NAMALWA (cell line): ENCODE measurements at regions not wholly inside any gene's neighbourhood (a gene's known extent, or its start where the extent isn't known, plus 50 kb on each side); places are given as distances from the start of the nearest gene placed in this dataset.

Experiments used
- DNase-seq: peaks from one replicate; pipeline ENCODE4 v3.0.0-alpha.2; 2015; ENCODE audit warnings: low spot score

DNA sequence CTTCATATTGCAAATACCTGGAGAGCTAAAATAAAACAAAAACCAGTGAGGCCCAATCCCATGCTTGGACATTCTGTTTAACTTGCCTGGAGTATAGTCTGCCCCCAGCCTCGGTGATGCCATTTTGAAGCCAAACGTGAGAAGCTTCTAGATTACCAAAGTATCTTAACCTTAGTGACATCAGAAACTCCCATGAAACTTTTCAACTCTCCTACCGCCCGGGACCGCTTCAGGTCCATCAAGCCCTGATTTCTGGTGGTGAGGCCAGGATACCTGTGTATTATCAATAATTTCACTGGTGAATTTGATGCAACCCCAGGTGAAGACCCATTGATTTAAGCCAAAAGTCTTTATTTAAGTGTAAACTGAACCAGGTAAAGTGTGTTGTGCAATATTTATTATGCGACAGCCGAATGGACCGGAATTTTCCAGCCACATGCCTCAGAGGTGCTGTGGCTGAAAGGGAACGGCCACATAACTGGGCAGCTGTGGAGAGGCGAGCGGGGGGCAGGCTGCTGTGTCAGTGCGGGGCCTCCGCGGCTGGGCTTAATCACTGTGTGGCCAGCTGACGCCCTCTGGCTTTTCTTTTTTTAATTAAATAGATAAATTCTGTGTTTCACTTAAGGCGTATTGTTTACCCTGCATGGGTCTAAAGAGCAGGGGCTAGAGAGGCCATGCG is 385.5 kb upstream of the B3GAT1 start:
- DNase-seq: no peak

DNA sequence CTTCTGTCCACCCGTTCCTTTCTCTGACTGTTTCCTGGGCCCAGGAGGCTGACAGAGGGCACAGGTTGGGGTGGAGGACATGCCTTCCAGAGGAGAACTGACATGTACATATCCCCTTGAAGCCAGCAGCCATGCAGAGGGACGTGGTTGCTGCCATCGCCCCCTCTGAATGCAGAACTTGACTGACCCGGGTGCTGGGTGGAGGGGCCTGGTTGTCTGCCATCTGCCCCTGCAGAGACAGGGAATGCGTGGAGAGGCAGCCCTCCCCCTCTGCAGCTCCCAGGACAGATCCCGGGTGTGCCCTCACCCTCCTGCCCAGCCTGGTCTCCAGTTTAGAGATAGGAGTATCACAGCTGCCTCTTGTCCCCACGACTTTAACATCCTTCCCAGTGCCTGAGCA is 383.0 kb upstream of the B3GAT1 start:
- no peak for DNase-seq

DNA sequence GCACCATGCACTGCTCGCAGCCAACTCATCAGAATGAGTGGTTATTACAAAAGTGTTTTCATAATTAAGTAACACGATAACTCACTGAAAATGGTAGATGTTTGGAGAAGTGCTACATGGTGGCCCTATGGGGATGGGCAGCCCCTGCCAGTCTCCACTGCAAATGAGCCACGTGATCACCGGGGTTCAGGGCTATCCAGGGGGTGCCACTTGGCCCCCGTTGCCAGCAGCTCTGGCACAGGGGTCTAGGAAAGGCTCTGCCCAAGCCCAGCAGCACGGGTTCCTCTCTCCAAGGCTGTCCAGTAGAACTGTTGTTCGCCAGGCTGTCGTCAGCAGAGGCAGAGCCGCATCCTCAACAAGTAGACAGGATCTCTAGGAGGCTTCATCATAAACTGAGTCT is 382.1 kb upstream of the B3GAT1 start:
- no peak for DNase-seq

DNA sequence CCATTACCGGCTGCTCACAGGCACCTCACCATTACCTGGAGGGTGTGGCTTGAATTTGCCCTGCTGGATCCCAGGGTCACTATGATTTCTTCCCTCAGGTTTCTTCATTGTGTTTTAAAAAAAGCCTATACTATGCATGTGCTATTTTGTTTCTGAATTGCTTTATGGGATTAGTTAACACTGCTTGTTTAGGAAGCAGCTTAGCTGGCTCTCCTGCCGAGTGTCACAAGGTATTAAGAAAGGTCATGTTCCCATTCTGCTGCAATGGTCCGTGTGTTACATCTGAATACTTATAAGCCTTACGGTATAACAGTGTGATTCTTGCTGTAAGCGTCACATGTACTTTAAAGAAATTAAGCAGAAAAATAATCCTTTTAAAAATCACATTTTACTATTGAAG is 380.6 kb upstream of the B3GAT1 start:
- DNase-seq: no peak

- DNase-seq: no peak
Observed at GRCh38 chr11:134792044-134792443, 380.0 kb upstream of the B3GAT1 start.

- DNase-seq: no peak
Observed at GRCh38 chr11:134791102-134791501, 379.1 kb upstream of the B3GAT1 start.

- no peak for DNase-seq
Observed at GRCh38 chr11:134789104-134789503, 377.1 kb upstream of the B3GAT1 start.

- no peak for DNase-seq
Observed at GRCh38 chr11:134786636-134787035, 374.6 kb upstream of the B3GAT1 start.

- no peak for DNase-seq
Observed at GRCh38 chr11:134785660-134786284, 373.7 kb upstream of the B3GAT1 start.

DNA sequence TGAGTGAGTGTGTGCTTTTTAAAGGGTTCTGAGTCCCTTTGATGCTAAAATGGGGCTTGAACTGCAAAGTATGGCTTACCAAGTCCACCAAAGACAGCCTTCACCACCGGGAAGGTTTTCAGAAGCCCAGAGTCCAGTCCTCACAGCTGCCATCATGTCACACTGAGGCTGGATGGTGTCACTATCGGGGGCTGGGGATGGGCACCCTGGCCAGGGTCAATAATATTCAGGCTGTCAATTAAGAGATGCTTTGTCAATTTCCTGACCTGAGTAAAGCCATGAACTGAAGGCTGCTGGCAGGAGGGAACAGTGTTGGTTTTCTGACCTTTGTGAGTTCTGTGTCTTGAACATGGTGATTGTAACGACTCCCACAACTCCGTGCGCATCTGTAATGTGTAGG is 373.0 kb upstream of the B3GAT1 start:
- DNase-seq: no peak

DNA sequence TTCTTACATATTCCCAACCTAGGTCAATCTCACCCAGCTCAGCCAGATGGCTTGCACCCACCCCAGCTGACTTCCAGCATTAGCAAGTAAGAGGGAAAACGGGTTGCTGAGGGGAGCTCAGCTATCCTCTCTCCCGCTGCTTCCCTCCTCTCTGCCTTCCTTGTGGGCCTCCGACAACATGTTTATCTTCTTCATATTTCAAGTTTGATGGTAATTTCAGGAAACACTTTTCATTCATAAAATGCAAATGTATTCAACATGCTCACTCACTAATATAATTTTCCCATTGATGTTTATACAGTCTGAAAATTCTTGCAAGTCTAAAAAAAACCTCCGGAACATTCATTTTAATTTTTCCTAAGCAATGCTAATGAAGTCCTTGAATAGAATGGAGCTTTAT is 372.5 kb upstream of the B3GAT1 start:
- DNase-seq: no peak

- DNase-seq: no peak
Observed at GRCh38 chr11:134784046-134784445, 372.0 kb upstream of the B3GAT1 start.

DNA sequence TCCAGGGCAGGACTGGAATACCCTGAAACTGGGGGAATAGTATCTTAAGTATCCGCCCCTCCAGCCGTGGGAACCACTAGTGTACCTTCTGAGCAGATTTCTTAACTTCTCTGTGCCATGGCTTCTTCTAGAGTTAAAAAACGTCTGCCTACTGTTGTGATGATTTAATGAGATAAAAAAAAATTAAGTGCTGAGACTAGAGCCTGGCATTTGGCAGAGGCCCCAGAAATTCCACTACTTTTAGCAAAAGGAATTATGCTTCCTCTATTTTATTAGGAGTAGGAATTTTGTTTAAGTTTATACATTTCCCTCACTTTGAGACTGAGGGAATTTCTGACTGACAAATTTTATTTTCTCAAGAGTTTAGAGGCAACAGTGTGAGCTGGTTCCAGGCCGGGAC is 371.2 kb upstream of the B3GAT1 start:
- DNase-seq: no peak

DNA sequence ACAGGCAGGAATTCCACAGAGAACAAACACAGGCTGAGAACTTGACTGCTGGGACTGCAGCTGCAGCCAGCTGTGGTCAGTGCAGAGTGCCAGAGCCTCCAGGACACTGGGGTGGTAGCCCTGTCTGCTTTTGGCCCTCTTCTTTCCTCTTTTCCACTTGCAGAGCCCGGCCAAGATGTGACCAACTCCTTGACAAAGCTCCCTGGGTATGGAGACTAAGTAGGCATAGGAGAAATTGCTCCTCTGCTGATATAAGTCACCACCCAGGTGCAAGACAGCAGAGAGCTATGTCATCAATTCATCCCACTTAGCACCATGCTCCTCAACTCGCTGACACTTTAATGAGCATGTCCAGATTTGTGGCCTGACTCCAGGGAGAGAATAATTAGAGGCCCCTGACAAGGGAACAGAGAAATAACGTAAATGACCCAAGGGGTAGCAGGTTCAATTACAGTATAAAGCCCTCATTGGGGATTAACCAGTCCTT is 369.4 kb upstream of the B3GAT1 start:
- no peak for DNase-seq

DNA sequence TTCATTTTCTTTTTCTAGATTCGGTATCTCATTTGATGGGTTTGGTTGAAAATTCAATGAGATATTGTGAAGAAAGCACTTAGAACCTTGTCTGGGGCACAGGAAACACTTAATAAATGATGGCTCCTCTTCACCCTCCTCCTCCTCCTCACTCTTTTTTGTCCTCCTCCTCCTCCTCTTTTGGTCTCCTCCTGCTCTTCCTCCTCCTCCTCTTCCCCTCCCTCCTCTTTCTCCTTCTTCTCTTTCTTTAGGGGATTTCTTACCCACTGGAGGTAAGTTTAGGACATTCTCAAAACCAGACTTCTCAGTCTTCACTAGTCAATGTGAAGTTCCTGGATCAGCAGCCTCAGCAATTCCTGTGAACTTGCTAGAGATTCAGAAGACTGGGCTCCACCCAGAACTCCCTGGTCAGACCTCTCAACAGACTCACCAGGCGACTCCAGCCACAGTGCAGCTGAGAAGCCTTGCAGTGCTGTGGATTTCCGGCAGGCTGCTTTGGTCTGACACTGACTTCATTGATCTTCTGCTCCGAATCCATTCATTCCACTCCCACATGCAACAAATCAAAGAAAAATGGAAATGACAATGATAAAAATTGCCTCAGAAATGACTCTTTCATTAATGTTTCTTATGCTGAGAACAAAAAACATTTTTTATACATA is 368.6 kb upstream of the B3GAT1 start:
- no peak for DNase-seq

DNA sequence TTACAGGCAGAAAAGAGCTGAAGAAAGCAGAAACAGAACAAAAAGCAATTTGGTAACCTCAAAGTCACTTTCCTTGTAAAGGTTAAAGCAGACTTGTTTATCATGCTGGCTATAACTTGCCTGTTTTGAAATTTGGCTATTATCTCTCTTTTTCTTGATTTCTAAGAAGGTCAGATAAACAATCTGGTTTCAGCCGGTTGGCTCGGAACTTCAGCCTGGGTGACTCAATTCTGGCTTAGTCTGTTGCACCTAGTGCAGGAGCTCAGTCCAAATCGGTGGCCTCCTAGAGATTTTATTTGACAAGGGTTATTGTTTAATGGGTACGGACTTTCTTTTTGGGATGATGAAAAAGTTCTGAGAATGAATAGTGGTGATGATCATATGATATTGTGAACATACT is 367.1 kb upstream of the B3GAT1 start:
- no peak for DNase-seq

- no peak for DNase-seq
Observed at GRCh38 chr11:134768463-134768862, 356.4 kb upstream of the B3GAT1 start.

DNA sequence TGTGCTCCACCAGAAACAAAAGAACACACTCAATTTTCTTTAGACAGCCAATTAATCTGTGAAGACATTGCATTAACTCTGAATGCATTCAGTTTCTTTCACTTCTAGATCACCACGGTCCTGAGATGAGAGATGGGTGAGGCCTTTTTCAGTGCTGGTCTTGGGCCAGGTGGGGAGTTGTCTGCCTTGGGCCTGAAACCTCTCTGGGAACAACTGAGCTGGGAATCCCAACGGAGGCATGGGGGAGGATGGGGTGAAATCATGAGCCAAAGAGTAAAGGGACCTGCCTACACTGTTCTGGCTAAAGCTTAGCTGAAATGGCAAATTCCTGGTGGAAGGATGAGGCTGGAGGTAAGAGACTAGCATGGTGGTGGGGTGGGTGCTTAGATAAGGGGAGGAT is 353.5 kb upstream of the B3GAT1 start:
- DNase-seq: no peak

- DNase-seq: no peak
Observed at GRCh38 chr11:134764966-134765365, 352.9 kb upstream of the B3GAT1 start.

DNA sequence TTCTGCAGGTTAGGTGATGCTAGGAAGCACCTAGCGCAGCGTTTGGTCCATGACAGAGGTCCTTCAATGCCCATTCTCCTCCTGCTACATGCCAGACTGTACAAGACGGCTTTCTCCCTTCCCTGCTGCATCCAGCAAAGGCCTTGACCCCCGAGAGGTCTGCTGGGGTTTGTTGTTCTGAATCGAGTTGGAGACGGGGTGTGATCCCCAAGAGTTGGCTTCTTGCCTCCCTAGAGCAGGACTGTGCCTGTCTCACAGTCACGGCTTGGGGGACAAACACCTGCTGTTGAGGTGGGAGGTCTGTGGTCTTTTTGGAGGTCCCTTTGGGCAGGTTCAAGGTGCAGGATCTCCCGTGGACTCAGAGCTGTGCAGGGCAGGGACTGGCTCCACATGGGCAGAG is 352.3 kb upstream of the B3GAT1 start:
- DNase-seq: no peak

GRCh38 chr11:134763030-134763388 is 351.0 kb upstream of the B3GAT1 start:
- no peak for DNase-seq

DNA sequence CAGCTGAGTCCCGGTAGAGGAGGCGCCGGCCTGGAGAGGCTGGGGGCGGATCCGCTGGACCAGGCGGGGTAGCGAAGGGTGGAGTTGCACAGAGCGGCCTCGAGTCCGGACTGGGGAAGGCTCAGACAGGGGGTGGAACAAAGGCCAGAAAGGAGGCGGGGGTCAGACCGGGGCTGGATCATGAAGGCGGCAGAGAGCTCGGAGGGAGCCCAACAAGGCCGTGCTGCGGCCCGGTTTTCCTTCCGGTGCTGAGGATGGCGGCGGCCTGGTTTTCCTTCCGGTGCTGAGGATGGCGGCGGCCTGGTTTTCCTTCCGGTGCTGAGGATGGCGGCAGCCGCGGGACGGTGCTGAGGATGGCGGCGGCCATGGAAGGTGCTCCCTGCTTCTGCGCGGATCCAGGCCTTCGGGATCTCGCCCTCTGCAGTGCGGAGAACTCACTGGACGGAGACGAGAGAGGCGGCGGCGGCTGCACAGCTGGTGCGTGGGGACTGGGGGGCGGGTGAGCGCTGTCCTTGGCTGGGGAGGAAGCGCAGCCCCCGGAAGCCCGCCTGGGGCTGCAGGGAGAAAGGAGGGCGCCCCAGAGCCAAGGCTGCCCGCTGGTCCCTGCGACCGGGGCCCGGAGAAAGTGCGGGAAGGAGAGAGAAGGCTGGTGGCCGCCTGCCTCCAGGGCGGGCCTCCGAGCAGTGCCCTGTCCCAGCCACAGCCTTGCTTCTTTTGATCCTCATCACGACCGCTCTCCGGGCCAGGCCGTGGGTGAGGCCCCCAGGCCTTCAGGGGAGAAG is 350.4 kb upstream of the B3GAT1 start:
- no peak for DNase-seq

- DNase-seq: no peak
Observed at GRCh38 chr11:134761926-134762247, 349.8 kb upstream of the B3GAT1 start.
